SK-N-SH (cell line): ENCODE measurements at regions not wholly inside any gene's neighbourhood (a gene's known extent, or its start where the extent isn't known, plus 50 kb on each side); places are given as distances from the start of the nearest gene placed in this dataset.

Source experiments
- CTCF ChIA-PET: fragments of 300-600, 350-600 bp; formaldehyde crosslinking; extraction: SDS; loops from one replicate; lab custom pipeline; 2021; lab: Yijun Ruan, JAX
- POLR2A ChIA-PET: fragments of 350-600 bp; sonication (Branson Sonifier 250); formaldehyde crosslinking; extraction: SDS; loops from one replicate; lab custom pipeline; 2020; ENCODE audit warnings: antibody characterized with exemption, inconsistent platforms; lab: Yijun Ruan, JAX
- DNase-seq: peaks from one replicate; pipeline ENCODE4 v3.0.0; 2012
- H2AFZ ChIP-seq: fragments of 200-600 bp; sonication (generic); 2 replicates; pipeline ENCODE4 v1.8.1; 2016; ENCODE audit warnings: antibody characterized with exemption, mild to moderate bottlenecking, low read depth
- H3F3A ChIP-seq: fragments of 200-600 bp; sonication (generic); replicated peaks from 2 replicates; pipeline ENCODE3; 2016; ENCODE audit warnings: antibody characterized with exemption, mild to moderate bottlenecking; ENCODE audit not compliant: insufficient read depth
- H3K27ac ChIP-seq, 2 experiments: fragments of 200-500 bp in 1 of 2; fragments of 200-600 bp in 1 of 2; sonication (Bioruptor generic) in 1 of 2; sonication (generic), shearing (Covaris generic) in 1 of 2; 2 replicates each; pipeline versions ENCODE4 v1.5.1 to v1.6.1; 2014 to 2016; ENCODE audit warnings: low read depth in 2 of 2, inconsistent platforms in 1 of 2, low read length in 1 of 2, mild to moderate bottlenecking in 1 of 2, mixed read lengths in 1 of 2
- H3K27me3 ChIP-seq: fragments of 200-600 bp; sonication (generic), shearing (Covaris generic); 2 replicates; pipeline ENCODE4 v1.6.1; 2016; ENCODE audit warnings: mixed run types; ENCODE audit not compliant: insufficient read depth
- H3K36me3 ChIP-seq, 2 experiments: fragments of 200-500 bp in 1 of 2; fragments of 200-600 bp in 1 of 2; sonication (Bioruptor generic) in 1 of 2; sonication (generic) in 1 of 2; replicated peaks in 1 of 2; 2 replicates each; pipeline versions ENCODE3 to v1.5.1; 2014 to 2016; ENCODE audit warnings: low read length in 1 of 2, mild to moderate bottlenecking in 1 of 2; ENCODE audit not compliant: insufficient read depth in 2 of 2, control insufficient read depth in 1 of 2
- H3K4me1 ChIP-seq, 2 experiments: fragments of 200-500 bp in 1 of 2; fragments of 200-600 bp in 1 of 2; sonication (Bioruptor generic) in 1 of 2; sonication (generic), shearing (Covaris generic) in 1 of 2; 2 replicates each; pipeline versions ENCODE4 v1.5.1 to v1.6.1; 2014 to 2016; ENCODE audit warnings: low read depth in 1 of 2, low read length in 1 of 2, mixed run types in 1 of 2; ENCODE audit not compliant: insufficient read depth in 2 of 2, control insufficient read depth in 1 of 2
- H3K4me2 ChIP-seq: fragments of 200-600 bp; sonication (generic), shearing (Covaris generic); 2 replicates; pipeline ENCODE4 v1.6.1; 2017; ENCODE audit warnings: mixed run types
- H3K4me3 ChIP-seq, 2 experiments: fragments of 200-500 bp in 1 of 2; fragments of 200-600 bp in 1 of 2; sonication (Bioruptor generic) in 1 of 2; sonication (generic), shearing (Covaris generic) in 1 of 2; 2 replicates each; pipeline versions ENCODE4 v1.5.1 to v1.8.1; 2014 to 2016; ENCODE audit warnings: low read depth in 2 of 2, inconsistent platforms in 1 of 2, low read length in 1 of 2, mild to moderate bottlenecking in 1 of 2, mixed read lengths in 1 of 2, moderate library complexity in 1 of 2
- H3K79me2 ChIP-seq: fragments of 200-600 bp; sonication (generic); 2 replicates; pipeline ENCODE4 v1.8.1; 2017; ENCODE audit warnings: mild to moderate bottlenecking; ENCODE audit not compliant: insufficient read depth
- H3K9ac ChIP-seq: fragments of 200-600 bp; sonication (generic); 2 replicates; pipeline ENCODE4 v1.6.1; 2017; ENCODE audit warnings: mixed run types
- H3K9me2 ChIP-seq: fragments of 200-600 bp; sonication (generic); 2 replicates; pipeline ENCODE4 v1.6.1; 2017; ENCODE audit warnings: mixed run types
- H3K9me3 ChIP-seq: fragments of 200-600 bp; sonication (generic); 2 replicates; pipeline ENCODE4 v1.6.1; 2017; ENCODE audit warnings: mixed run types, mild to moderate bottlenecking, moderate library complexity
- H4K20me1 ChIP-seq: fragments of 200-600 bp; sonication (generic); 2 replicates; pipeline ENCODE4 v1.6.1; 2017; ENCODE audit warnings: mild to moderate bottlenecking, mixed run types; ENCODE audit not compliant: insufficient read depth
- CHD2 ChIP-seq: fragments of 150-350 bp; IDR thresholded peaks from 2 replicates; pipeline ENCODE4 v1.6.1; 2018; ENCODE audit warnings: low read length; ENCODE audit not compliant: partially characterized antibody
- ELF1 ChIP-seq: IDR thresholded peaks from 2 replicates; pipeline ENCODE4 v1.4.0; 2012
- EP300 ChIP-seq, 2 experiments: IDR thresholded peaks; 2 replicates each; pipeline versions ENCODE4 v1.4.0 to v1.6.1; 2012; ENCODE audit warnings: borderline replicate concordance in 1 of 2, low read depth in 1 of 2, low read length in 1 of 2
- EZH2phosphoT487 ChIP-seq: fragments of 200-600 bp; sonication (generic); IDR thresholded peaks from 2 replicates; pipeline ENCODE4 v1.6.1; 2017; ENCODE audit warnings: low read depth, mixed run types, mild to moderate bottlenecking, antibody characterized with exemption, moderate library complexity, borderline replicate concordance
- FOXJ3 ChIP-seq: sonication (generic); formaldehyde crosslinking; IDR thresholded peaks from 2 replicates; pipeline ENCODE4 v1.5.1; 2020; ENCODE audit warnings: mild to moderate bottlenecking, missing genetic modification reagents
- FOXM1 ChIP-seq: IDR thresholded peaks from 2 replicates; pipeline ENCODE4 v1.4.0; 2012; ENCODE audit warnings: low read depth, mild to moderate bottlenecking
- MXI1 ChIP-seq: IDR thresholded peaks from 2 replicates; pipeline ENCODE4 v1.6.1; 2012; ENCODE audit warnings: mild to moderate bottlenecking, low read depth, low read length, improper control_type of control experiment
- NRF1 ChIP-seq: IDR thresholded peaks from 2 replicates; pipeline ENCODE4 v1.6.1; 2012; ENCODE audit warnings: low read depth, mild to moderate bottlenecking, low read length
- POLR2AphosphoS5 ChIP-seq: IDR thresholded peaks from 2 replicates; pipeline ENCODE4 v1.6.1; 2012; ENCODE audit warnings: low read depth, low read length
- RAD21 ChIP-seq: IDR thresholded peaks from 2 replicates; pipeline ENCODE4 v1.6.1; 2012; ENCODE audit warnings: mild to moderate bottlenecking, low read length
- RCOR1 ChIP-seq: fragments of 150-350 bp; IDR thresholded peaks from 2 replicates; pipeline ENCODE4 v1.6.1; 2017; ENCODE audit warnings: antibody characterized with exemption, low read length
- REST ChIP-seq: IDR thresholded peaks from 2 replicates; pipeline ENCODE4 v1.6.1; 2012; ENCODE audit warnings: mild to moderate bottlenecking, low read depth, low read length, moderate library complexity
- RFX5 ChIP-seq: IDR thresholded peaks from 2 replicates; pipeline ENCODE4 v1.6.1; 2012; ENCODE audit warnings: mild to moderate bottlenecking, improper control_type of control experiment, low read length
- SMC3 ChIP-seq: IDR thresholded peaks from 2 replicates; pipeline ENCODE4 v1.6.1; 2012; ENCODE audit warnings: low read depth, low read length, improper control_type of control experiment
- TCF12 ChIP-seq: IDR thresholded peaks from 2 replicates; pipeline ENCODE4 v1.4.0; 2012
- YY1 ChIP-seq: IDR thresholded peaks from 2 replicates; pipeline ENCODE4 v1.4.0; 2012; ENCODE audit warnings: low read depth, mild to moderate bottlenecking
- ZBTB33 ChIP-seq: IDR thresholded peaks from 2 replicates; pipeline ENCODE4 v1.4.0; 2012; ENCODE audit warnings: low read depth, borderline replicate concordance
- WGBS: methylation state at CpG from one replicate; pipeline ENCODE4 v1.1.6; 2017; ENCODE audit warnings: low lambda C conversion rate; 5-methylcytosine and 5-hydroxymethylcytosine counted together

- no peak for TF ChIP-seq FOXJ3 (CRISPR knock-in tag)
- no peak for TF ChIP-seq YY1
- TF ChIP-seq ELF1 = no peak
- no peak for TF ChIP-seq REST
- TF ChIP-seq SMC3 = no peak
- no peak for TF ChIP-seq RCOR1
- no peak for TF ChIP-seq MXI1
- TF ChIP-seq FOXM1 = no peak
- no peak for TF ChIP-seq RAD21
- no peak for TF ChIP-seq NRF1
- TF ChIP-seq RFX5 = no peak
Observed at GRCh38 chr10:84668186-84668763, 339.9 kb downstream of the CCSER2 start (continued).

- Histone ChIP-seq H3K9ac (no peak overlapping the region), H3K4me2 (no peak overlapping the region), H3K79me2 (no peaks in the 10 kb centered on the region), H3K9me3 (no peaks in the 10 kb centered on the region), H3K4me1 (no peaks in the 10 kb centered on the region), H3F3A (no peaks in the 10 kb centered on the region), H3K27me3 (no peaks in the 10 kb centered on the region), H3K9me2 (peaks cover 2% of the 10 kb centered on the region; the same call in 1 of the 2 replicates), H3K36me3 (no peaks in the 10 kb centered on the region), H3K27ac (no peak overlapping the region), H4K20me1 (no peaks in the 10 kb centered on the region), H3K4me3 (no peak overlapping the region), H2AFZ (no peak overlapping the region)
- ChIA-PET CTCF (interaction anchor here (0.8 to 0.9 kb wide), 2 partner anchors 12 to 62 kb away, joined by 3 read pairs; no protein-coding TSS in a partner anchor), POLR2A (no interaction called here)
- 10% methylated on average over 2 of the region's 2 CpGs for WGBS
- TF ChIP-seq RAD21 = no peak
- no peak for TF ChIP-seq CHD2
- TF ChIP-seq RFX5 = no peak
- no peak for TF ChIP-seq REST
- no peak for TF ChIP-seq ZBTB33
- TF ChIP-seq YY1 = no peak
- TF ChIP-seq EP300 (IDR thresholded peaks at IDR 0.05; ENCODE audit: borderline replicate concordance in 1 of 2, low read depth in 1 of 2, low read length in 1 of 2) = no peak
- no peak for TF ChIP-seq NRF1
- TF ChIP-seq EZH2phosphoT487 = no peak
- no peak for TF ChIP-seq TCF12
- no peak for TF ChIP-seq RCOR1
- TF ChIP-seq POLR2AphosphoS5 = no peak
- no peak for DNase-seq
Observed at GRCh38 chr10:84675060-84675459, 346.7 kb downstream of the CCSER2 start.
